ENCODE measurements at regions not wholly inside any gene's neighbourhood (a gene's known extent, or its start where the extent isn't known, plus 50 kb on each side); places are given as distances from the start of the nearest gene placed in this dataset.

DNA sequence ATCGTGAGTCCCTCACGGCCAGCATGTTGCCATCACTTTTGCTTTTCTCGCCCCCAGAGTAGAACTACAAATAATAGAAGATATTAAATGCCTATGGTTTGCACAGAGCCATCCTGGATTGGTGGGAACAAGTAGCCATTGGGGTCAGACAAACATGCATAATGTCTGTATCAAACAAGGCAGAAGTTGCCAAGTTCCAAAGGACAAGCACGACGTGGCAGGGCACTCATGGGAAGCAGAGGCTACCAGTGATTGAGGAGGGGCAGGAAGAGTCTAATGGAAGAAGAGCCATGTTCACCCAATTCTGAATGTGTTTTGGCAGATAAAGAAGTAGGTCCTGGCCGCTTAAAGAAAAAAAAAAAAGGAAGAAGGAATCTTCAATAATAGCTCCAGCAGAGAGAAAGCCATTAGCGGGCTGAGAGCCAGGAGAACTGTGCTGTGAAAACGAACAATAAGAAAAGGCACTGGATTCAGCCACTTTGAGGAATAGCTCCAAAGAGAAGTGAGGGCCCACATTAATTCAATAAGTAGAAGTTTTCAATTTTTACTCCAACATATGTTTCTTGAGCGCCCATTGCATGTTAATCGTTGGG, 153.7 kb upstream of the ADCY2 start:
- CTCF ChIA-PET, result no interaction called here

DNA sequence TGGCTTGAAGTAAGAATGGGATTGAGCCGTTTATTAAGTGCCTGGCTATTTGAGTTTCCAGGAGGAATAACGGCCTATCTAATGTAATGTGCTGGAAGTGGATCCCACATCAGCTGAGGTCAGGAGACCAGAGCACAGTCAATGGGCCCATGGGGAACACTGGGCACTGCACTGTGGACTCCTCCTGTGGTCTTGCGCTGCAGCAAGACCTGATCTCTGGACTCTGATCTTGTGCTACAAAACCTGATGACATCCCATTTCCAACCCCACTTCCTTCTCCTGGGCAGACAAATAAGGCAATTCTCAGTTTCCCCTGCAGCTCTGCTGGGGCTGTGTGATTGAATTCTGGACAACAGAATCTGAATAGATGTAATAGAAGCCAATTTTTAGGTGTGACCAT, 151.7 kb upstream of the ADCY2 start:
- no peaks in the 10 kb centered on the region for H3K9me3 ChIP-seq (ENCODE audit: low read depth, low read length, poor library complexity, severe bottlenecking)
- POLR2A ChIA-PET (ENCODE audit: low non-redundant PET), result no interaction called here
- peaks cover 7% of the 10 kb centered on the region for H3K27me3 ChIP-seq (replicated peaks; ENCODE audit: insufficient read depth, low read depth, low read length, poor library complexity)
- H3K36me3 ChIP-seq (ENCODE audit: insufficient read depth, low read length, poor library complexity, severe bottlenecking), result no peaks in the 10 kb centered on the region
- no peak for DNase-seq (ENCODE audit: low spot score)
- H3K4me3 ChIP-seq (ENCODE audit: low read depth, low read length, poor library complexity, severe bottlenecking), result no peak overlapping the region
- BruUV-seq (replicated peaks), result no TSS peak
- no peaks in the 10 kb centered on the region for H3K4me1 ChIP-seq (ENCODE audit: insufficient read depth, low read length, poor library complexity, severe bottlenecking)
- intact Hi-C loops (cut with micrococcal nuclease; ENCODE audit: unreplicated experiment), result no loop called here
- H3K27ac ChIP-seq (ENCODE audit: low read depth, low read length, poor library complexity, severe bottlenecking), result no peak overlapping the region
- TF ChIP-seq, protein P1, sequence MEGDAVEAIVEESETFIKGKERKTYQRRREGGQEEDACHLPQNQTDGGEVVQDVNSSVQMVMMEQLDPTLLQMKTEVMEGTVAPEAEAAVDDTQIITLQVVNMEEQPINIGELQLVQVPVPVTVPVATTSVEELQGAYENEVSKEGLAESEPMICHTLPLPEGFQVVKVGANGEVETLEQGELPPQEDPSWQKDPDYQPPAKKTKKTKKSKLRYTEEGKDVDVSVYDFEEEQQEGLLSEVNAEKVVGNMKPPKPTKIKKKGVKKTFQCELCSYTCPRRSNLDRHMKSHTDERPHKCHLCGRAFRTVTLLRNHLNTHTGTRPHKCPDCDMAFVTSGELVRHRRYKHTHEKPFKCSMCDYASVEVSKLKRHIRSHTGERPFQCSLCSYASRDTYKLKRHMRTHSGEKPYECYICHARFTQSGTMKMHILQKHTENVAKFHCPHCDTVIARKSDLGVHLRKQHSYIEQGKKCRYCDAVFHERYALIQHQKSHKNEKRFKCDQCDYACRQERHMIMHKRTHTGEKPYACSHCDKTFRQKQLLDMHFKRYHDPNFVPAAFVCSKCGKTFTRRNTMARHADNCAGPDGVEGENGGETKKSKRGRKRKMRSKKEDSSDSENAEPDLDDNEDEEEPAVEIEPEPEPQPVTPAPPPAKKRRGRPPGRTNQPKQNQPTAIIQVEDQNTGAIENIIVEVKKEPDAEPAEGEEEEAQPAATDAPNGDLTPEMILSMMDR (conservative IDR thresholded peaks at IDR 0.05; ENCODE audit: low read depth, low read length), result no peak
- TF ChIP-seq EZH2 (IDR thresholded peaks at IDR 0.05; ENCODE audit: borderline replicate concordance, low read depth, low read length, poor library complexity, severe bottlenecking), result no peak
- CTCF ChIA-PET, result no interaction called here

More for the DNA sequence above, 153.7 kb upstream of the ADCY2 start:
- Histone ChIP-seq H3K4me3 (ENCODE audit: low read depth, low read length, poor library complexity, severe bottlenecking) (no peak overlapping the region), H3K27ac (ENCODE audit: low read depth, low read length, poor library complexity, severe bottlenecking) (no peak overlapping the region), H3K27me3 (replicated peaks; ENCODE audit: insufficient read depth, low read depth, low read length, poor library complexity) (peaks cover 7% of the 10 kb centered on the region), H3K9me3 (ENCODE audit: low read depth, low read length, poor library complexity, severe bottlenecking) (no peaks in the 10 kb centered on the region), H3K36me3 (ENCODE audit: insufficient read depth, low read length, poor library complexity, severe bottlenecking) (no peaks in the 10 kb centered on the region), H3K4me1 (ENCODE audit: insufficient read depth, low read length, poor library complexity, severe bottlenecking) (no peaks in the 10 kb centered on the region)
- TF ChIP-seq, protein P1 (conservative IDR thresholded peaks at IDR 0.05; ENCODE audit: low read depth, low read length), result no peak
- TF ChIP-seq EZH2 (IDR thresholded peaks at IDR 0.05; ENCODE audit: borderline replicate concordance, low read depth, low read length, poor library complexity, severe bottlenecking), result no peak
- intact Hi-C loops (cut with micrococcal nuclease; ENCODE audit: unreplicated experiment), result no loop called here
- POLR2A ChIA-PET (ENCODE audit: low non-redundant PET), result no interaction called here
- BruUV-seq (replicated peaks), result no TSS peak
- DNase-seq (ENCODE audit: low spot score), result no peak

DNA sequence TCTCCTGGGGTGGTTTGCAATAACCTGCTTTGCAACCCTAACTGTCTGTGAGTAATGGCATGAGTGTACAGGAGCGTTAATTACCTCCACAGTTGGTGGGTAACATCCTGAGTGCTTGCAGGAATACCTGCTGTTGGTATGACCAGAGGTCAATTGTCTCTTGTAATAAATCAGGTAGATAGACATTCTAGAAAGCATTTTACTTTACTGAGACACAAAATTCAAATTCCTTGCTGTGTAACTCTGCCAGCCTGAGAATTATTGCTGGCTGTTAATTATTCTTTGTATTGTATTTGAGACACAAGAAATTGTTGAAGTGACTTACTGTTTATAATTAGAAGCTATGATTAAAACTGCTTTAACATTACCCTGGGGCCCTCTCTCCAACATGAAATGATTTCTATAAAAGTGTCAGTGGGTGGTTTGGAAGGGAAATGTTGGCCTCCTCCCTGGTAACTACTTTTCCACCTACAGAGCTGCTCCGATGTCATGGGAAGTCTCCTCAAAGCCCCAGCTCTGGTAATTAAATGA, 150.8 kb upstream of the ADCY2 start:
- H3K27me3 ChIP-seq (replicated peaks; ENCODE audit: insufficient read depth, low read depth, low read length, poor library complexity), result peaks cover 8% of the 10 kb centered on the region
- TF ChIP-seq EZH2 (IDR thresholded peaks at IDR 0.05; ENCODE audit: borderline replicate concordance, low read depth, low read length, poor library complexity, severe bottlenecking), result no peak
- TF ChIP-seq, protein P1 (conservative IDR thresholded peaks at IDR 0.05; ENCODE audit: low read depth, low read length), result no peak
- BruUV-seq (replicated peaks), result no TSS peak
- intact Hi-C loops (cut with micrococcal nuclease; ENCODE audit: unreplicated experiment), result no loop called here
- no peaks in the 10 kb centered on the region for H3K4me1 ChIP-seq (ENCODE audit: insufficient read depth, low read length, poor library complexity, severe bottlenecking)
- no peak overlapping the region for H3K27ac ChIP-seq (ENCODE audit: low read depth, low read length, poor library complexity, severe bottlenecking)
- POLR2A ChIA-PET (ENCODE audit: low non-redundant PET), result no interaction called here
- CTCF ChIA-PET, result no interaction called here
- H3K36me3 ChIP-seq (ENCODE audit: insufficient read depth, low read length, poor library complexity, severe bottlenecking), result no peaks in the 10 kb centered on the region
- DNase-seq (ENCODE audit: low spot score), result no peak
- no peaks in the 10 kb centered on the region for H3K9me3 ChIP-seq (ENCODE audit: low read depth, low read length, poor library complexity, severe bottlenecking)
- H3K4me3 ChIP-seq (ENCODE audit: low read depth, low read length, poor library complexity, severe bottlenecking), result no peak overlapping the region

Measured in A673 (cell line).